T-cell (primary cell): ENCODE measurements at regions not wholly inside any gene's neighbourhood (a gene's known extent, or its start where the extent isn't known, plus 50 kb on each side); places are given as distances from the start of the nearest gene placed in this dataset.

Source experiments
- ATAC-seq, 4 experiments: fragments of 200-7000 bp in 3 of 4; fragments of 150-1000 bp in 1 of 4; cut with Tn5 transposase; replicated peaks in 1 of 4; 1 replicate in 3 of 4; 2 replicates in 1 of 4; pipeline ENCODE4 v1.10.0; 2021; ENCODE audit warnings: moderate library complexity in 3 of 4, mild to moderate bottlenecking in 2 of 4, moderate number of reproducible peaks in 1 of 4
- CTCF ChIA-PET, 2 donors: fragments of 300-600 bp; sonication (Branson Sonifier 250); formaldehyde crosslinking; loops; one replicate each; lab custom pipeline; 2022; ENCODE audit warnings: antibody characterized with exemption in 2 of 2; lab: Charles Lee
- POLR2A ChIA-PET, 2 donors: fragments of 300-600 bp; sonication (Branson Sonifier 250); formaldehyde crosslinking; loops; one replicate each; lab custom pipeline; 2022; ENCODE audit warnings: antibody characterized with exemption in 2 of 2; lab: Charles Lee
- DNase-seq, 35 experiments: peaks; one replicate each; pipeline versions ENCODE4 v3.0.0 to v3.0.0-alpha.2; 2013 to 2023
- H3K27ac ChIP-seq: one replicate; pipeline ENCODE4 v1.5.1; 2013; ENCODE audit warnings: low read length
- H3K27me3 ChIP-seq, 2 experiments: replicated peaks in 1 of 2; 1 replicate in 1 of 2; 2 replicates in 1 of 2; pipeline versions ENCODE4 v1.6.1 to v1.7.0; 2013; ENCODE audit warnings: low read length in 1 of 2, mixed read lengths in 1 of 2; ENCODE audit not compliant: control insufficient read depth in 2 of 2, insufficient read depth in 2 of 2; ENCODE audit errors: extremely low read depth in 1 of 2
- H3K36me3 ChIP-seq, 2 donors: 1 replicate in 1 of 2; 2 replicates in 1 of 2; pipeline versions ENCODE4 v1.6.1 to v1.7.0; 2013; ENCODE audit warnings: low read length in 1 of 2; ENCODE audit not compliant: control insufficient read depth in 2 of 2, insufficient read depth in 1 of 2; ENCODE audit errors: extremely low read depth in 1 of 2
- H3K4me1 ChIP-seq, 2 experiments: 1 replicate in 1 of 2; 2 replicates in 1 of 2; pipeline versions ENCODE4 v1.6.1 to v1.7.0; 2013; ENCODE audit warnings: low read length in 2 of 2, mixed read lengths in 1 of 2; ENCODE audit not compliant: insufficient read depth in 2 of 2, control insufficient read depth in 1 of 2; ENCODE audit errors: extremely low read depth in 1 of 2
- H3K4me3 ChIP-seq, 2 donors: 1 replicate in 1 of 2; 2 replicates in 1 of 2; pipeline versions ENCODE4 v1.5.1 to v1.7.0; 2013; ENCODE audit warnings: mild to moderate bottlenecking in 2 of 2, low read length in 1 of 2, moderate library complexity in 1 of 2; ENCODE audit not compliant: control insufficient read depth in 1 of 2; ENCODE audit errors: extremely low read depth in 1 of 2
- H3K9me3 ChIP-seq: 2 replicates; pipeline ENCODE4 v1.7.0; 2013
- H3K27ac Mint-ChIP-seq, 2 donors: one replicate each; pipeline ENCODE4 v1.8.0; 2020 to 2021; ENCODE audit warnings: mild to moderate bottlenecking in 2 of 2, mixed read lengths in 2 of 2
- H3K27me3 Mint-ChIP-seq, 2 donors: one replicate each; pipeline ENCODE4 v1.8.0; 2021 to 2022; ENCODE audit warnings: mixed read lengths in 2 of 2
- H3K36me3 Mint-ChIP-seq: one replicate; pipeline ENCODE4 v1.8.0; 2021; ENCODE audit warnings: mixed read lengths
- H3K4me1 Mint-ChIP-seq, 3 donors: one replicate each; pipeline ENCODE4 v1.8.0; 2020 to 2022; ENCODE audit warnings: mixed read lengths in 3 of 3, mild to moderate bottlenecking in 1 of 3
- H3K4me3 Mint-ChIP-seq, 3 donors: one replicate each; pipeline ENCODE4 v1.8.0; 2020 to 2022; ENCODE audit warnings: mild to moderate bottlenecking in 3 of 3, mixed read lengths in 3 of 3, moderate library complexity in 3 of 3
- H3K9me3 Mint-ChIP-seq, 3 donors: one replicate each; pipeline ENCODE4 v1.8.0; 2020 to 2022; ENCODE audit warnings: mixed read lengths in 3 of 3
- WGBS: methylation state at CpG from one replicate; pipeline ENCODE4 v1.1.5; 2013; ENCODE audit warnings: missing lambda C conversion rate; ENCODE audit not compliant: insufficient coverage; 5-methylcytosine and 5-hydroxymethylcytosine counted together

DNA sequence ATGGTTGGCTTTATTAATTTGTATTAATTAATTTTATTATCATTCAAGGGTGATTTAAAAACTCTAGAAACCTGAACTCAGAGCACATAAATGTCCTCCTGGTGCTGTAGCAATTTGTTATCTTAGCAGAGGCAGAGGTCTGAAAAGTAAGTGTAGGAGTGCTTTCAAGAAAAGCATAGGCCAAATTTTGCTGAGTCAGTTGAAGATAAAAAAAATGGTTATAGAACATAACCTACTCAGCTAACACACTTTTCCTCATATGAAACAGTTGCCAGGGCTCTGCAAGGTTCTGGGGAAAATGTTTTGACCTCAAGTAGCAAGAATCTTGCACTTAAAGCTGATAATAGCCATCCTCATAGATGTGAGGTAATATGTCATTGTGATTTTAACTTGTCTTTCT is 53.5 kb upstream of the CHODL start:
- Histone ChIP-seq H3K4me1 (no peaks in the 10 kb centered on the region), H3K4me3 (no peak overlapping the region), H3K27ac (no peak overlapping the region), H3K27me3 (no peaks in the 10 kb centered on the region), H3K36me3 (no peaks in the 10 kb centered on the region), H3K9me3 (no peaks in the 10 kb centered on the region)
- Mint-ChIP-seq H3K4me1 (no peaks in the 10 kb centered on the region), H3K27ac (no peak overlapping the region), H3K27me3 (no peaks in the 10 kb centered on the region), H3K36me3 (no peaks in the 10 kb centered on the region), H3K9me3 (peaks cover 0 to 13% (median 9%) of the 10 kb centered on the region in 3 donors), H3K4me3 (no peak overlapping the region)
- CTCF ChIA-PET, result no interaction called here
- DNase-seq (no peak), ATAC-seq (no peak)
- POLR2A ChIA-PET, result no interaction called here

DNA sequence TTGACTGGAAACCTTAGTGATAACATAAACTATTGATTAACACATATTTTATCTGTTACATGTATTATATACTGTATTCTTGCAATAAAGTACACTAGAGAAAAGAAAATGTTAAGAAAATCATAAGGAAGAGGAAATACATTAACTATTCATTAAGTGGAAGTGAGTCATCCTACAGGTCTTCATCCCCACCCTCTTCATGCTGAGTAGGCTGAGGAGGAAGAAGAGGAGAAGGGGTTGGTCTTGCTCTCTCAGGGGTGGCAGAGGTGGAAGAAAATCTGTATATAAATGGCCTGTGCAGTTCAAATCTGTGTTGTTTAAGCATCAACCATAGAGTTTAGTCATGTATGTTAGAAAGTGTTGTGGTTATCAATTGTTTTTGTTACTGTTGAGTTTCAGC is 66.1 kb upstream of the CHODL start:
- Mint-ChIP-seq H3K4me3 (no peak overlapping the region), H3K36me3 (no peaks in the 10 kb centered on the region), H3K27me3 (no peaks in the 10 kb centered on the region), H3K4me1 (no peaks in the 10 kb centered on the region), H3K27ac (no peak overlapping the region), H3K9me3 (peaks cover 0 to 3% (median 3%) of the 10 kb centered on the region in 3 donors)
- ATAC-seq, result no peak
- Histone ChIP-seq H3K36me3 (no peaks in the 10 kb centered on the region), H3K27ac (no peak overlapping the region), H3K4me3 (no peak overlapping the region), H3K9me3 (no peaks in the 10 kb centered on the region), H3K27me3 (no peaks in the 10 kb centered on the region), H3K4me1 (no peaks in the 10 kb centered on the region)
- POLR2A ChIA-PET, result no interaction called here
- CTCF ChIA-PET, result no interaction called here
- DNase-seq, result no peak

DNA sequence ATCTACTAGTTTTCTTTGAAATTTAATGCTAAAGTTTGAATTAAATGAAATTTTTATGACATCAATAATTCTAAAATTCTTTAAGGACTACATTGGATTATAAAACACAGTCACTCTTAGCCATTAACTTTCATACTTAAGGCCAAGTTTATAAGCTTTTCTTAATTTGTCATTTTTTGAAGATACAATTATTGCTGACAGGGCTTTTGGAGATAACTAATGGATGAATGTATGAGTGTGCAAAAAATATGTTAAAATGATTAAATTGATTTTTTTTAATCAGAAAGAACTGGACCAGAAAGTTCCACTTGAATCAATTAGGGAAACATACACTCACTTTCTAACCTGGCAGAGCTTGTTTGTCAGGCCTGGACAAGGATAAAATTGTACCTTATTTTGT is 70.3 kb upstream of the CHODL start:
- Histone ChIP-seq H3K27ac (no peak overlapping the region), H3K9me3 (no peaks in the 10 kb centered on the region), H3K36me3 (no peaks in the 10 kb centered on the region), H3K4me3 (no peak overlapping the region), H3K27me3 (no peaks in the 10 kb centered on the region), H3K4me1 (no peaks in the 10 kb centered on the region)
- DNase-seq (no peak), ATAC-seq (no peak)
- Mint-ChIP-seq H3K4me1 (no peaks in the 10 kb centered on the region), H3K27me3 (no peaks in the 10 kb centered on the region), H3K36me3 (no peaks in the 10 kb centered on the region), H3K4me3 (no peak overlapping the region), H3K27ac (no peak overlapping the region), H3K9me3 (peaks cover 0 to 12% (median 0%) of the 10 kb centered on the region in 3 donors)
- POLR2A ChIA-PET, result no interaction called here
- CTCF ChIA-PET, result no interaction called here

DNA sequence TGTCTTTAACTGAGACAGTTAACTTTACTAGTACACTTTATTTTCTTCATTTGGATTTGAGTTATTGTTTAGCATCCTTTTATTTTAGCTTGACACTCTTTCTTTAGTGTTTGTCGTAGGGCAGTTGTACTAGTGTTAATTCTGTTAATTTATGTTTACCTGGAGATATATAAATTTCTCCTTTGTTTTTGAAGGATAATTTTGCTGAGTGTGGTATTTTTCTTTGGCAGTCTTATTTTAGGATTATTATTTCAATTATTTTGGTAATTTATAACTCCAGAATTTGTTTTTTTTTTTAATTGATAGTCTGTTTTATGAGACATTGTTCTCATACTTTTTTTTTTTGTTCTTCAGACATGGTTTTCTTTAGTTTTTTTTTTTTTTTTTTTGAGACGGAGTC is 73.8 kb upstream of the CHODL start:
- DNase-seq (no peak), ATAC-seq (no peak)
- H3K36me3 ChIP-seq, result no peaks in the 10 kb centered on the region
- no peaks in the 10 kb centered on the region for H3K27me3 ChIP-seq
- H3K4me1 ChIP-seq, result no peaks in the 10 kb centered on the region
- H3K9me3 ChIP-seq, result no peaks in the 10 kb centered on the region
- H3K27ac ChIP-seq, result no peak overlapping the region
- Mint-ChIP-seq H3K4me3 (no peak overlapping the region), H3K27me3 (no peaks in the 10 kb centered on the region), H3K27ac (no peak overlapping the region), H3K36me3 (no peaks in the 10 kb centered on the region), H3K9me3 (peaks cover 0 to 12% (median 0%) of the 10 kb centered on the region in 3 donors), H3K4me1 (no peaks in the 10 kb centered on the region)
- no CpG with 5 or more reads among the region's 2 CpGs for WGBS
- POLR2A ChIA-PET, result no interaction called here
- no peak overlapping the region for H3K4me3 ChIP-seq
- CTCF ChIA-PET, result no interaction called here

DNA sequence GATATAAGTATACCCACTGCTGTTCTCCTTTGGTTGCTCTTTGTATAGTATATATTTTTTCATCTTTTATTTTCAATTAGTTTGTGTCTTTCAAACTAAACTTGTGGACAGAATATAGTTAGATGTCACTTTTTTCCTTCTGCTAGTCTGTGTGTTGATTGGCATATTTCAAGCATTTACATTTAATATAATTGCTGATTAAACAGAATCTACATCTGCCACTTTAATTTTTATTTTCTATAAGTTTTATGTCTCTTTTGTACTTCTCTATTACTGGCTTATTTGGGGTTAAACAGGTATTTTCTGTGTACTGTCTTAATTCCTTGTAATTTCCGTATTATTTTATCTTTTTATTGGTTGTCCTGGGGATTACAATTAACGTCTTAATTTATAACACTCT is 74.4 kb upstream of the CHODL start:
- H3K27ac ChIP-seq, result no peak overlapping the region
- H3K4me1 ChIP-seq, result no peaks in the 10 kb centered on the region
- ATAC-seq, result no peak
- no peaks in the 10 kb centered on the region for H3K4me1 Mint-ChIP-seq
- no peak overlapping the region for H3K27ac Mint-ChIP-seq
- DNase-seq, result no peak
- CTCF ChIA-PET, result no interaction called here
- H3K9me3 ChIP-seq, result no peaks in the 10 kb centered on the region
- H3K9me3 Mint-ChIP-seq, result peaks cover 0 to 12% (median 0%) of the 10 kb centered on the region in 3 donors
- no peaks in the 10 kb centered on the region for H3K36me3 Mint-ChIP-seq
- no peaks in the 10 kb centered on the region for H3K36me3 ChIP-seq
- H3K27me3 ChIP-seq, result no peaks in the 10 kb centered on the region
- no peaks in the 10 kb centered on the region for H3K27me3 Mint-ChIP-seq
- no peak overlapping the region for H3K4me3 ChIP-seq
- H3K4me3 Mint-ChIP-seq, result no peak overlapping the region
- POLR2A ChIA-PET, result no interaction called here
- no CpG with 5 or more reads among the region's 2 CpGs for WGBS

GRCh38 chr21:18168108-18168507 is 76.5 kb upstream of the CHODL start:
- Histone ChIP-seq H3K4me1 (no peaks in the 10 kb centered on the region), H3K27me3 (no peaks in the 10 kb centered on the region), H3K4me3 (no peak overlapping the region), H3K36me3 (no peaks in the 10 kb centered on the region), H3K27ac (no peak overlapping the region), H3K9me3 (no peaks in the 10 kb centered on the region)
- ChIA-PET POLR2A (no interaction called here), CTCF (no interaction called here)
- 30% methylated on average over 2 of the region's 3 CpGs for WGBS
- no peak for DNase-seq
- no peaks in the 10 kb centered on the region for H3K27me3 Mint-ChIP-seq
- peaks cover 0 to 12% (median 0%) of the 10 kb centered on the region in 3 donors for H3K9me3 Mint-ChIP-seq
- no peaks in the 10 kb centered on the region for H3K36me3 Mint-ChIP-seq
- no peak for ATAC-seq
- H3K27ac Mint-ChIP-seq, result no peak overlapping the region
- H3K4me1 Mint-ChIP-seq, result no peaks in the 10 kb centered on the region
- no peak overlapping the region for H3K4me3 Mint-ChIP-seq

DNA sequence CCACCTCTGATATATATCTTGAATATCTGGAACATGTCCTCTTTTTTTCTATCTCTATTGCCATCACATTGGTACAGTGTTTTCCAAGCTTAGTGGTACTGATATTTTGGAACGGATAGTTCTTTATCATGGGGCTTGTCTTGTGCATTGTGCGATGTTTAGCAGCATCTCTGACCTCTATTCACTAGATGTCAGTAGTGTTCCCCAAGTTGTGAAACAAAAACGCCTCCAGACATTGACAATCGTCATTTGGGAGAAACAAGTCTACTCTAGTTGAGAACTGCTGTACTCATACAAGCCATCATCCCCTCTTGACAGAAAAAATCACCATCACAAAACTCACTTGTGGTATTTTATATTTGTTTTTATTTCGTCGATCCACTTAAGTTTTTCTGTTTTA is 79.7 kb upstream of the CHODL start:
- H3K4me1 ChIP-seq, result no peaks in the 10 kb centered on the region
- no peaks in the 10 kb centered on the region for H3K27me3 Mint-ChIP-seq
- no peaks in the 10 kb centered on the region for H3K36me3 Mint-ChIP-seq
- H3K9me3 ChIP-seq, result no peaks in the 10 kb centered on the region
- H3K27me3 ChIP-seq, result no peaks in the 10 kb centered on the region
- DNase-seq (no peak), ATAC-seq (no peak)
- H3K4me3 Mint-ChIP-seq, result no peak overlapping the region
- no peaks in the 10 kb centered on the region for H3K36me3 ChIP-seq
- H3K27ac ChIP-seq, result no peak overlapping the region
- no peak overlapping the region for H3K27ac Mint-ChIP-seq
- ChIA-PET POLR2A (no interaction called here), CTCF (interaction anchor here in 1 of 2 donors (0.5 kb wide), 1 partner anchor 160 kb away, joined by 8 read pairs; no protein-coding TSS in a partner anchor)
- no peak overlapping the region for H3K4me3 ChIP-seq
- 83% methylated on average over 1 of the region's 6 CpGs for WGBS
- H3K4me1 Mint-ChIP-seq, result no peaks in the 10 kb centered on the region
- H3K9me3 Mint-ChIP-seq, result no peaks in the 10 kb centered on the region
